HG02943 (cell line): ENCODE measurements at regions not wholly inside any gene's neighbourhood (a gene's known extent, or its start where the extent isn't known, plus 50 kb on each side); places are given as distances from the start of the nearest gene placed in this dataset.

Source experiments
- ATAC-seq: cut with Tn5 transposase; IDR thresholded peaks from one replicate; pipeline ENCODE4 v1.9.1; 2021; ENCODE audit warnings: mild to moderate bottlenecking, low read depth, moderate library complexity; ENCODE audit not compliant: unreplicated experiment

DNA sequence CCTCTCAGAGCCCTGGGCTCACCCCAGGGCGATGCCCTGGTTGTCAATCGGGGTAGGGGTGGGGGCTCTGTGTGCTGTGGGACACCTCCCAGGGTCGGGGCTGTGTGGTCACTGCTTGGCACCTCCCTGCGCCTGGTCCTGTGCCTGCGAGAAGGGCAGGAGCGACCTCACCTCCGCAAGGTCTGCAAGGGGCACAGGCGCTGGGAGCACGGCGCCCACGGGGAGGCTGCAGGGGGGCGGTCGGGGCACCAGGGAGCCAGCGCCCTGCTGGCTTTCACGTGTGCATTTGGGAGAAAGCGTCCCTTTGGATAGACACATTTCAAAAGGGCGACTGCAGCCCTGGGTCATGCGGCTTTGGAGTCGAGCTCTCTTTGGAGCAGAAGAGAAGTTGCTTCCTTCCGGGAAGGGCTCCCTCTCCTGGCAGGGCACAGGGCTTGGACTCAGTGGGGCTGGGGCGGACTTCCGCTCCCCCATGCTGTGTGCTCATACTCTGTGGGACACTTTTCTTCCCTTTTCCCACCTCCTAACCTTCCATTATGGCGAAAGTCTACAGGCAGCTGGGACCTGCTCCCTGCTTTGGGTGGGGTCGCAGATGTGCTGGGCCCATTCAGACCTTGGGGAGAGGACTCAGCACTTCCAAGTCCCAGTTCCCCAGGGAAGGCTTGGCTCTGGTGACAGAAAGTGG, 52.9 kb upstream of the SLC28A3 start:
- ATAC-seq, result no peak

- ATAC-seq, result no peak
These were observed 53.5 kb upstream of the SLC28A3 start for GRCh38 chr9:84394036-84394435.

GRCh38 chr9:84397151-84397728, 56.7 kb upstream of the SLC28A3 start:
- no peak for ATAC-seq

- no peak for ATAC-seq
These were observed 57.3 kb upstream of the SLC28A3 start for GRCh38 chr9:84397822-84398221.

DNA sequence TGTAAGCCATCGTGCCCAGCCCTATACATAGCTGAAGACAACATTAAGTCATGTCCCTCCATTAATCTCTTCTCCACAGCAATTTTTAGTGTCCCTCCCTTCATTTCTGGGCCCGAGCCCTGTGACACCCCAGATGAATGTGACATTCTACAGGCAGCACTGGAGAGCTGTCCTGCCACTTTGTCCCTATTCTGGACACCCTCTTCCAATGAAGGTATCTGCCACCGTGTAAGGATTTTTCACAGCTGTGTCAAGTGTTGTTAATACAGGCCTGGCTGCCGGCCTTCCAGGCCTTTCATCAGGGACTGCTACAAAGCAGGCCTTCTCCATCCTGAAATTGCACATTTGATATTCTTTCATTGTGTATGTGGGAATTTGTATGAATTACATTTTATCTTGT, 62.0 kb upstream of the SLC28A3 start:
- no peak for ATAC-seq

- no peak for ATAC-seq
These were observed 62.7 kb upstream of the SLC28A3 start for GRCh38 chr9:84403288-84403687.

GRCh38 chr9:84404095-84404686, 63.6 kb upstream of the SLC28A3 start:
- no peak for ATAC-seq

DNA sequence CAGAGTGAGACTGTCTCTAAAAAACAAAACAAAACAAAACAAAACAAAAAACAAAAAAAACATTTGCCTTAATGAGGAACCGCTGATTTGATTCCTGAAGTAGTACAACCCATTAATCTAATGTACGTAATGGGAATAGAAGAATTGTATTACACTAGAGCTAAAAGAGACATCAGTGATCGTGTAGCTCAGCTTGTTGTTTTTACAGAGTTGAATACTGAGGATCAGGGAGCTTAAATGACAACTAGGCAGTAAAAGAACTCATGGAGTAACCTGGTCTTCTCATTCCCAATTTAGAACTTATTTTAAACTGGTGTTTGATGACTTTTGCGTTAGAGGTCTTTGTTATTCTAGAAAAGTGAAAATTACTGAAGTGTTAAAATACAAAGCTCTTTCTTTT, 65.1 kb upstream of the SLC28A3 start:
- no peak for ATAC-seq

DNA sequence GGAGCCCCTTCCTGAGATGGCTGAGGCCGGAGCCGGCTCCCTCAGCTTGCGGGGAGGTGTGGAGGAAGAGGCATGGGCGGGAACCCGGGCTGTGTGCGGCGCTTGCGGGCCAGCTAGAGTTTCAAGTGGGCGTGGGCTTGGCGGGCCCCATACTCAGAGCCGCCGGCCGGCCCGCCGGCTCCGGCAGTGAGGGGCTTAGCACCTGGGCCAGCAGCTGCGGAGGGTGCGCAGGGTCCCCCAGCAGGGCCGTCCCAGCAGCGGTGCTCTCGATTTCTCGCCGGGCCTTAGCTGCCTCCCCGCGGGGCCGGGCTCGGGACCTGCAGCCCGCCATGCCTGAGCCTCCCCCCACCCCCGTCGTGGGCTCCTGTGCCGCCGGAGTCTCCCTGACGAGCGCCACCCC, 67.9 kb upstream of the SLC28A3 start:
- ATAC-seq, result no peak

DNA sequence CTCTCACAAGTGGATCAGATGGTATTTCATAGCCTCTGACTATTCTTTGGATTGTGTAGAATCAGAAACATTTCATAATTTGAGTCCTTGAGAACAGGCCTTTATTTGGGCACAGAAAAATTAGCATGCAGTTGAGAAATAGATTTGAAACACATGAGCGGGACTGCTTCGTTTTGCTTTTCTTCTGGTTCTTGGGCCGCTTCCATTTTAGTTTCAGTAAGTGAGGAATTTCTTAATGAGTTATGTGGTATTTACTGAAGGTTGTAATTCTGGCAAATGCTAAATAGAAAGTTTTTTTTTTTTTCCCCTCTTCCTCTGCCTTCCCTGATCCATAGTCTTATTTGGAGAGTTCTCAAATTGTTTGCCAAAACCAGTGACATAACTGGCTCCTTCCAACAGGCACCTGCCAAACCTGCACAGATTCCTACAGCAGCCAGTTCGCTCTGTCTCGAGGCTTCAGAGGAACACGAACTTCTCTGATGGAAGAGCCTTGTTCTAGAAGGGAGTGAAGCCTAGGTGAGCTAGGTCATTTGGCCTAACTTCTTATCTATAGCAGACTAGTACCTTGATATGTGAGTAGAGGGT, 71.2 kb upstream of the SLC28A3 start:
- ATAC-seq, result no peak

DNA sequence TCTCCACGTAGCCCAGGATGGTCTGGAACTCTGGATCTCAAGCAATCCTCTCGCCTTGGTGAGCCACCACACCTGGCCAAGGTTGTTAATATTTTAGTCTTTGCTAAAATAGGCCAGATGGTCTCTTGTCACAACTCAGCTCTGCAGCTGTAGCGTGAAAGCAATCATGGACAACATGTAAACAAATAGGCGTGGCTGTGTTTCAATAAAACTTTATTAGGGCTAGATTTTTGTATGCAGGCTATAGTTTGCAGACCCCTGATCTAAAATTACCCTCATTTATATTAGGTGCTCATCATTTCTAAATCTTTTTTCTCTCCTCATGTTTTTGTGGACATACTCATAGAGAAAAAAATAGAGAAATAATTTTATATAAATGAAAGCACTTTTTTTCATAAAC, 72.1 kb upstream of the SLC28A3 start:
- no peak for ATAC-seq

DNA sequence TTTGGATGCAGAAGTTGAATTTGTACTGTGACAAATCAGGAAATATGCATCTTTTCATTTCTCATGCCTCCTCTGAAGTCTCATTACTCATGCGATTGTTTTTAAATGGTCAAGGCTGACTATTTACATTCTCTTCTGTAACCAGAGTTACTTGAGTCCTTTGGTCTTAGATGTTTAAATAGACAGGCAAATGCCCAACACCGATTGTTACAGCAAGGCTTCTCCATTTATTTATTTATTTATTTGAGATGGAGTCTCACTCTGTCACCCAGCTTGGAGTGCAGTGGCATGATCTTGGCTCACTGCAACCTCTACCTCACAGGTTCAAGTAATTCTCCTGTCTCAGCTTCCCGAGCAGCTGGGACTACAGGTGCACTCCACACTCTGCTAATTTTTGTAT, 72.7 kb upstream of the SLC28A3 start:
- ATAC-seq, result no peak

- ATAC-seq, result no peak
These were observed 78.6 kb upstream of the SLC28A3 start for GRCh38 chr9:84419031-84419602.

DNA sequence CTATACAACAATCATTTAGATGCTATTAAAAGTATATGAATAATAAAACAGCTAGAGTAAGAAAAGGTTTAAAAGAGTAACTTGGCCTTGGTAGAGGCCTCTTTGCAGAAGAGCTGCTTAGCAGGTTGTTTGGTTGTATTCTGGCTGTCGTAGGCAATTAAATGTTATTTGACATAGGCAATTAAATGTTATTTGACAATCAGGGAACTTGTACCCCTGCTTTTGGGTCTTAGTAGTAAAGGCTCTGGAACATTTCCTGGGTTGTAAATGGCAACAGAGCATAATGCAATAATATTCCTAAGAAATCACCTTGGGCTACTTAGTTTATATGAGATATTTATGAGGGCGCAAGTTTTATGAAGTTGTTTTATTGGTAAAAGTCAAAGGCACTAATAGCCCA, 84.4 kb upstream of the SLC28A3 start:
- no peak for ATAC-seq

- no peak for ATAC-seq
These were observed 92.2 kb upstream of the SLC28A3 start for GRCh38 chr9:84432746-84433145.

DNA sequence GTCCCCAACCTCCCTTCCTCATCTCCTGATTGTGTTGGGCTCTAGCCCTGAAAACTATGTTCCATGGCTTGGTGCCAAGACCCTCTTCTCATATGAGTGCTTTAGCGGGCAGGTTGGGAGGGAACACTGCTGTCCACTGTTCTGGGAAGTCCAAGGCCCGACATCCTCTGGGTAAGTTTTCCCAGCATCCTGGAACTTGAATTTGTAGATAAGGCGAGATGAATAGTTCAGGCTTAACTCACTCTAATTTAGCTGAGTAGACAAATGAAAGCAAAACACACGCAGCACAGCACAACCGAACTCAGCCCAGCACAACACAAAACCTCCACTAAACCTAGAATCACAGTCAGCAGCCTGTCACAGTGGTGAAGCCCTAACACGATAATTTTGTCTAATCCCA, 95.3 kb upstream of the SLC28A3 start:
- ATAC-seq, result no peak

- no peak for ATAC-seq
These were observed 96.0 kb upstream of the SLC28A3 start for GRCh38 chr9:84436386-84437109.

GRCh38 chr9:84438391-84438790, 97.8 kb upstream of the SLC28A3 start:
- ATAC-seq, result no peak

- ATAC-seq, result no peak
These were observed 98.7 kb upstream of the SLC28A3 start for GRCh38 chr9:84439250-84439649.

DNA sequence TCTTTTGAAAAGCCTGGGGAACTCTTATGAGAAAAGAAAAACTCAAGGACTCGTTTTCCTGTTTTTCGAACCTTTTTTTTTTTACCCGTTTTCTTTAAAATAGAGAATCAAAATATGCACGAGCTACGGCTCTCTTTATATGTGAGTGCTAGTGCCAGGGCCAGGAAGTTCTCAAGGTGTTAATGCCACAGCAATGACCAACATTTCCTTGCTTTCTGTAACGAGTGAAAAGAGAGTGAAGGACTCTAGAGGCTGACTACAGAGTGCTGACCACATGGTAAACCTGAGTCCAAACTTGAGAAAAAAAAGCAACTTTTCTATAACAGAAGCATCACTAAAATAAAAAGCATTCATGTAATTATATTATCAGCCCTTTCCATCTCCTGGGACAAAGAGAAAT, 102.2 kb upstream of the SLC28A3 start:
- no peak for ATAC-seq

DNA sequence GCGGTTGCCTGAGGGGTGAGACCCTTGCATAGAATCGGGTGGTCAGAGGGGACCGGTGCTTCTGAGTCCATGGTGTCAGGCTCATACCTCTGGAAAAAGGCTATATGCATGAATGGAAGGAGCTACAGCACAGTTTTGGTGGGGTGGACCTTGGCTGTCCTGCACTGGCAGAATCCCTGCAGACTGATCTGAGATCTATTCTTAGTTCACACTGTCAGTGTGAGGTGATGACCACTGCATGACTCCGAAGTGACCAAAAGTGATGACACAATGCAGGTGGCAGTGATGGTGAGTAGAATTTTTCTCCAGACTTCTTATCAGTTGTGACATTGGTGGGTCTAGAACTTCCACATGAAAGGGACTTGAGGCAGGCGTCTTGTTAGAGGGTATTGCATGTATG, 105.2 kb upstream of the SLC28A3 start:
- no peak for ATAC-seq
